HG02759 (cell line): ENCODE measurements at regions not wholly inside any gene's neighbourhood (a gene's known extent, or its start where the extent isn't known, plus 50 kb on each side); places are given as distances from the start of the nearest gene placed in this dataset.

Experiments
- ATAC-seq: cut with Tn5 transposase; IDR thresholded peaks from one replicate; pipeline ENCODE4 v1.9.1; 2021; ENCODE audit warnings: mild to moderate bottlenecking, moderate library complexity; ENCODE audit not compliant: unreplicated experiment

- no peak for ATAC-seq
These were observed 522.7 kb downstream of the PLPP3 start for GRCh38 chr1:56056438-56057287.

GRCh38 chr1:56054959-56055358, 524.4 kb downstream of the PLPP3 start:
- no peak for ATAC-seq

- no peak for ATAC-seq
These were observed 527.3 kb downstream of the PLPP3 start for GRCh38 chr1:56052041-56052440.

- ATAC-seq: no peak
These were observed 528.5 kb downstream of the PLPP3 start for GRCh38 chr1:56050911-56051310.

- no peak for ATAC-seq
These were observed 533.9 kb downstream of the PLPP3 start for GRCh38 chr1:56045477-56045876.

- ATAC-seq: no peak
These were observed 534.3 kb downstream of the PLPP3 start for GRCh38 chr1:56045062-56045461.

GRCh38 chr1:56036479-56036878, 542.9 kb downstream of the PLPP3 start:
- ATAC-seq: no peak

GRCh38 chr1:56034847-56035481, 544.4 kb downstream of the PLPP3 start:
- no peak for ATAC-seq

GRCh38 chr1:56034222-56034621, 545.1 kb downstream of the PLPP3 start:
- no peak for ATAC-seq

- ATAC-seq: no peak
These were observed 545.9 kb downstream of the PLPP3 start for GRCh38 chr1:56033321-56034037.

GRCh38 chr1:56032096-56032676, 547.2 kb downstream of the PLPP3 start:
- no peak for ATAC-seq

GRCh38 chr1:56031001-56031400, 548.4 kb downstream of the PLPP3 start:
- ATAC-seq: no peak

GRCh38 chr1:56029319-56030003, 549.9 kb downstream of the PLPP3 start:
- no peak for ATAC-seq

GRCh38 chr1:56028911-56029310, 550.5 kb downstream of the PLPP3 start:
- no peak for ATAC-seq

- no peak for ATAC-seq
These were observed 551.1 kb downstream of the PLPP3 start for GRCh38 chr1:56028244-56028643.

- no peak for ATAC-seq
These were observed 553.4 kb downstream of the PLPP3 start for GRCh38 chr1:56025942-56026341.

GRCh38 chr1:56024155-56024554, 555.2 kb downstream of the PLPP3 start:
- no peak for ATAC-seq

- no peak for ATAC-seq
These were observed 559.4 kb downstream of the PLPP3 start for GRCh38 chr1:56019922-56020321.

- no peak for ATAC-seq
These were observed 559.9 kb downstream of the PLPP3 start for GRCh38 chr1:56019472-56019871.

GRCh38 chr1:56017336-56017735, 562.0 kb downstream of the PLPP3 start:
- ATAC-seq: no peak

- ATAC-seq: no peak
These were observed 575.5 kb downstream of the PLPP3 start for GRCh38 chr1:56003846-56004245.
